HepG2 (cell line): ENCODE measurements at regions not wholly inside any gene's neighbourhood (a gene's known extent, or its start where the extent isn't known, plus 50 kb on each side); places are given as distances from the start of the nearest gene placed in this dataset.

Experiments used
- ATAC-seq: fragments of 200-7000 bp; cut with Tn5 transposase; 3 replicates; pipeline ENCODE4 v1.9.1; 2020; ENCODE audit warnings: mild to moderate bottlenecking, moderate library complexity
- BruUV-seq: library from RNA; stranded (reverse); fragments of 400-500 nt; replicated peaks from 2 replicates; lab custom pipeline; 2021; lab: Mats Ljungman, UMichigan
- CTCF ChIA-PET: fragments of 300-600 bp; formaldehyde crosslinking; extraction: SDS; loops from one replicate; lab custom pipeline; 2021; ENCODE audit warnings: low total read pairs, inconsistent platforms, low intra/inter-chr PET ratio; lab: Yijun Ruan, JAX
- POLR2A ChIA-PET: fragments of 350-600 bp; sonication (Branson Sonifier 250); formaldehyde crosslinking; loops from one replicate; lab custom pipeline; 2020; ENCODE audit warnings: antibody characterized with exemption, inconsistent platforms; lab: Yijun Ruan, JAX
- DNase-seq: peaks from one replicate; pipeline ENCODE4 v3.0.0-alpha.2; 2015; ENCODE audit warnings: low spot score
- FAIRE-seq: peaks from 3 replicates; lab custom pipeline; 2011; peaks lifted over from hg19 to GRCh38; lab: Jason Lieb, UNC
- H2AFZ ChIP-seq: one replicate; pipeline ENCODE4 v1.6.1; 2011; ENCODE audit warnings: low read length, inconsistent platforms
- H3K27ac ChIP-seq: fragments of 300-600 bp; 3 replicates; pipeline ENCODE4 v1.8.0; 2011; ENCODE audit warnings: mixed run types, mild to moderate bottlenecking, mixed read lengths, low read length, inconsistent platforms; ENCODE audit not compliant: insufficient read depth; ENCODE audit errors: extremely low read length
- H3K27me3 ChIP-seq, 2 experiments: fragments of 200-600 bp in 1 of 2; 2 replicates in 1 of 2; 3 replicates in 1 of 2; pipeline versions ENCODE4 v1.6.0 to v1.8.0; 2011; ENCODE audit warnings: low read length in 2 of 2, mild to moderate bottlenecking in 2 of 2, moderate library complexity in 2 of 2, inconsistent platforms in 1 of 2; ENCODE audit not compliant: insufficient read depth in 2 of 2, control insufficient read depth in 1 of 2
- H3K36me3 ChIP-seq, 2 experiments: fragments of 200-600 bp in 1 of 2; replicated peaks in 1 of 2; 2 replicates in 1 of 2; 3 replicates in 1 of 2; pipeline versions ENCODE4 v1.5.1 to v1.8.0; 2011; ENCODE audit warnings: low read length in 2 of 2, inconsistent platforms in 1 of 2; ENCODE audit not compliant: insufficient read depth in 2 of 2, control insufficient read depth in 1 of 2
- H3K4me1 ChIP-seq: 2 replicates; pipeline ENCODE4 v1.5.1; 2012; ENCODE audit warnings: low read length, inconsistent platforms; ENCODE audit not compliant: insufficient read depth
- H3K4me2 ChIP-seq: 2 replicates; pipeline ENCODE4 v1.6.0; 2011; ENCODE audit warnings: low read depth, low read length, inconsistent platforms
- H3K4me3 ChIP-seq, 3 experiments: fragments of 200-600 bp in 1 of 3; sonication (generic), shearing (Covaris generic) in 1 of 3; replicated peaks in 1 of 3; 2 replicates each; pipeline ENCODE4 v1.5.1; 2011 to 2016; ENCODE audit warnings: low read length in 3 of 3, inconsistent platforms in 2 of 3, low read depth in 2 of 3, mild to moderate bottlenecking in 2 of 3, control low read depth in 1 of 3, mixed read lengths in 1 of 3; ENCODE audit not compliant: insufficient read depth in 1 of 3
- H3K79me2 ChIP-seq: one replicate; pipeline ENCODE4 v1.6.1; 2011; ENCODE audit warnings: low read length, inconsistent platforms; ENCODE audit not compliant: insufficient read depth
- H3K9ac ChIP-seq: 2 replicates; pipeline ENCODE4 v1.6.0; 2011; ENCODE audit warnings: mild to moderate bottlenecking, low read depth, low read length, inconsistent platforms; ENCODE audit not compliant: insufficient read depth
- H3K9me3 ChIP-seq: 2 replicates; pipeline ENCODE4 v1.5.1; 2012; ENCODE audit warnings: mild to moderate bottlenecking, low read length
- H4K20me1 ChIP-seq: 2 replicates; pipeline ENCODE4 v1.6.0; 2011; ENCODE audit warnings: inconsistent platforms, mild to moderate bottlenecking, low read length, moderate library complexity; ENCODE audit not compliant: insufficient read depth
- GPN1 ChIP-seq: sonication (generic); formaldehyde crosslinking; IDR thresholded peaks from 2 replicates; pipeline ENCODE4 v1.5.1; 2020; ENCODE audit warnings: missing genetic modification reagents, borderline replicate concordance
- HBP1 ChIP-seq: IDR thresholded peaks from 2 replicates; pipeline ENCODE4 v1.6.1; 2016; ENCODE audit warnings: low read depth, control low read depth
- HDAC6 ChIP-seq: fragments of 200-600 bp; sonication (generic); IDR thresholded peaks from 2 replicates; pipeline ENCODE4 v1.7.0; 2017; ENCODE audit warnings: mild to moderate bottlenecking, antibody characterized with exemption, low read length, low read depth
- HNF4G ChIP-seq, 2 experiments: sonication (generic) in 1 of 2; formaldehyde crosslinking in 1 of 2; IDR thresholded peaks; 2 replicates each; pipeline versions ENCODE4 v1.4.0 to v1.6.1; 2011 to 2020; ENCODE audit warnings: borderline replicate concordance in 2 of 2, low read depth in 2 of 2, mild to moderate bottlenecking in 2 of 2, low read length in 1 of 2, missing genetic modification reagents in 1 of 2, moderate library complexity in 1 of 2
- HNRNPL ChIP-seq: fragments of 200-400 bp; formaldehyde crosslinking; IDR thresholded peaks from 2 replicates; pipeline ENCODE4 v1.6.1; 2017; ENCODE audit warnings: mild to moderate bottlenecking, low read depth, low read length
- MLXIP ChIP-seq: sonication (generic); formaldehyde crosslinking; IDR thresholded peaks from 2 replicates; pipeline ENCODE4 v1.9.0; 2021; ENCODE audit warnings: missing genetic modification reagents, borderline replicate concordance
- PTBP1 ChIP-seq: fragments of 200-400 bp; formaldehyde crosslinking; IDR thresholded peaks from 2 replicates; pipeline ENCODE4 v1.6.1; 2018; ENCODE audit warnings: low read length, low read depth; ENCODE audit not compliant: poor library complexity, severe bottlenecking
- SALL1 ChIP-seq: sonication (generic); formaldehyde crosslinking; IDR thresholded peaks from 2 replicates; pipeline ENCODE4 v1.8.0; 2022; ENCODE audit warnings: mild to moderate bottlenecking, missing genetic modification reagents
- ZFX ChIP-seq: sonication (generic); formaldehyde crosslinking; IDR thresholded peaks from 2 replicates; pipeline ENCODE4 v1.4.0; 2020; ENCODE audit warnings: mild to moderate bottlenecking, low read depth, missing genetic modification reagents, moderate library complexity
- ZNF605 ChIP-seq: sonication (generic); formaldehyde crosslinking; IDR thresholded peaks from 2 replicates; pipeline ENCODE4 v1.8.0; 2022; ENCODE audit warnings: mild to moderate bottlenecking, missing genetic modification reagents
- ZNF687 ChIP-seq: sonication (generic); formaldehyde crosslinking; IDR thresholded peaks from 2 replicates; pipeline ENCODE4 v1.5.1; 2020; ENCODE audit warnings: mild to moderate bottlenecking, missing genetic modification reagents, moderate library complexity
- WGBS: methylation state at CpG from one replicate; pipeline ENCODE4 v1.1.6; 2017; ENCODE audit warnings: low lambda C conversion rate; 5-methylcytosine and 5-hydroxymethylcytosine counted together
- in situ Hi-C: cut with HindIII; loops from 2 replicates; pipeline ENCODE4 v1.10.0; 2017; ENCODE audit warnings: low pct_unique_long_range_greater_than_20kb; ENCODE audit not compliant: extremely low pct_ligation_motif_present
- intact Hi-C: fragments of 100-400 bp; cut with micrococcal nuclease; formaldehyde crosslinking; loops from one replicate; pipeline ENCODE4 v1.10.0; 2022; ENCODE audit not compliant: unreplicated experiment

- no peaks in the 10 kb centered on the region for H4K20me1 ChIP-seq
- peaks cover 0 to 21% of the 10 kb centered on the region in 2 experiments; a peak in 4 of 5 replicates for H3K27me3 ChIP-seq
- H3K4me3 ChIP-seq, result no peak overlapping the region
- H3K4me2 ChIP-seq, result no peak overlapping the region; the same call in 1 of the 2 replicates
- no peak overlapping the region for H2AFZ ChIP-seq
- FAIRE-seq (no peak), DNase-seq (no peak), ATAC-seq (peak; percentile 49)
- H3K9ac ChIP-seq, result no peak overlapping the region
- 37% methylated on average over 4 of the region's 10 CpGs for WGBS
- no TSS peak for BruUV-seq
- TF ChIP-seq GPN1 (CRISPR knock-in tag) (no peak), HNF4G (IDR thresholded peaks at IDR 0.05; ENCODE audit: borderline replicate concordance, low read depth, low read length) (no peak), HNF4G (CRISPR knock-in tag; IDR thresholded peaks at IDR 0.05; ENCODE audit: borderline replicate concordance, low read depth) (0 out of 2 replicates have a peak, but pooled peaks have one; percentile 17), HNRNPL (0 out of 2 replicates have a peak, but pooled peaks have one; percentile 31), HBP1 (CRISPR knock-in tag) (no peak), PTBP1 (no peak), MLXIP (CRISPR knock-in tag) (no peak), HDAC6 (no peak), ZFX (CRISPR knock-in tag) (peak; percentile 17; the same call in 1 of the 2 replicates), ZNF687 (CRISPR knock-in tag) (peak; percentile 39; the same call in 1 of the 2 replicates), ZNF605 (CRISPR knock-in tag) (no peak), SALL1 (0 out of 2 replicates have a peak, but pooled peaks have one; percentile 12)
- H3K9me3 ChIP-seq, result peaks cover 6% of the 10 kb centered on the region
- H3K4me1 ChIP-seq, result peaks cover 10% of the 10 kb centered on the region
- H3K79me2 ChIP-seq, result no peaks in the 10 kb centered on the region
- CTCF ChIA-PET, result no interaction called here
- H3K27ac ChIP-seq, result no peak overlapping the region
- intact Hi-C loops, result no loop called here
- no peaks in the 10 kb centered on the region for H3K36me3 ChIP-seq
- in situ Hi-C loops, result no loop called here
- POLR2A ChIA-PET, result no interaction called here
Measured at GRCh38 chr2:9789371-9789770, 53.9 kb upstream of the TAF1B start.
